Mesodermal cell (in vitro differentiated cells): ENCODE measurements at regions not wholly inside any gene's neighbourhood (a gene's known extent, or its start where the extent isn't known, plus 50 kb on each side); places are given as distances from the start of the nearest gene placed in this dataset.
A peak's percentile ranks its signal among the peaks of the same experiment; 100 is the strongest.

Experiments
- H3K27ac ChIP-seq: 2 replicates; pipeline ENCODE4 v1.7.0; 2013; ENCODE audit warnings: mild to moderate bottlenecking, low read depth, low read length, moderate library complexity; ENCODE audit not compliant: severe bottlenecking
- H3K36me3 ChIP-seq: 2 replicates; pipeline ENCODE4 v1.7.1; 2013; ENCODE audit warnings: mild to moderate bottlenecking, low read length, moderate library complexity; ENCODE audit not compliant: control insufficient read depth, insufficient read depth
- H3K4me1 ChIP-seq: one replicate; pipeline ENCODE4 v1.7.1; 2013; ENCODE audit warnings: mild to moderate bottlenecking, low read length; ENCODE audit not compliant: insufficient read depth, control insufficient read depth, poor library complexity, severe bottlenecking
- H3K4me3 ChIP-seq: 2 replicates; pipeline ENCODE4 v1.7.0; 2013; ENCODE audit warnings: low read length, control low read depth, mild to moderate bottlenecking; ENCODE audit not compliant: insufficient read depth, poor library complexity, severe bottlenecking; ENCODE audit errors: extremely low read depth
- H3K9me3 ChIP-seq: 2 replicates; pipeline ENCODE4 v1.7.1; 2013; ENCODE audit warnings: mild to moderate bottlenecking, low read length, moderate library complexity; ENCODE audit not compliant: control insufficient read depth
- WGBS, 2 experiments: methylation state at CpG; one replicate each; pipeline ENCODE4 v1.1.5; 2013; ENCODE audit warnings: missing lambda C conversion rate in 2 of 2; ENCODE audit not compliant: insufficient coverage in 2 of 2; 5-methylcytosine and 5-hydroxymethylcytosine counted together

DNA sequence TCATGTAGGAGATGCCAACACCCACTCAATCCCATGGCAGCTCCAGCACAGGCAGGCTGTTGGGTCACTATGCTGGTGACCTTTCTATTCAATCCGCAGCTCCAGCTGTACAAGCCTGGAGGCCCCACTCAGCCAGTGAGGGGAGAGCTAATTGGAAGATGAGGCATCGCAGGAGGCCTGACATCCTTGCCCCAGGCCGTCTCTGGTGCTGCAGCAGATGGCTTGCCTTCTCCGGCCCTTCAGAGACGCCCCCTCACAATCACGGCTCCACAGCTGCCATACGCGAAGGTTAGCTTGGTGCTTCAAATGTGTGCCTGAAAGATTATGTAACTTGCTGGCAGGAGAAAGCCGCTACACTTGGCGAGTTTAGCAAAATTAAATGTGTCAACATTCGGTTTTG, 104.2 kb upstream of the CLSTN2 start:
- 88% methylated on average over 9 of the region's 11 CpGs; no CpG with 5 or more reads in 1 of the 2 experiments for WGBS, 2 experiments
- Histone ChIP-seq H3K9me3 (no peaks in the 10 kb centered on the region), H3K4me1 (no peaks in the 10 kb centered on the region), H3K27ac (no peak overlapping the region), H3K4me3 (no peak overlapping the region), H3K36me3 (no peaks in the 10 kb centered on the region)

DNA sequence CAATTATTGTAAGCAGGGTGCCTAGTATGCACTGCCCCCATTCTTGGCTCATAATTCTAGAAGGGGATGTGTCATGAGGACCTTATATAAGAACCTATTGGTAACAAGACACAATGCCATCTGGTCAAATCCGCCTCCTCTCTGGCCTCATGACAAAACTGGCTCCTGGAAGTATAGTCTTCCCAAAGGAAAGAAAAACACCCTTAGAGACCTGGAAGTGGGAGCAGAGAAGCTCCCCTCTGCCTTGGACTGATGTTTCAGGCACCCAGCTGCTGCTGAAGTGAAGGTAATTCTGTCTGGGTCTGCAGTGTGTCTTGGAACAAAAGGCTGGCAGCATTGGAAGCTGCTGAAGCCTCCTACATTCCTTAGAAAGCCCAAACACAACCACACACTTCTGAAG, 107.2 kb upstream of the CLSTN2 start:
- no peak overlapping the region for H3K4me3 ChIP-seq
- H3K9me3 ChIP-seq = no peaks in the 10 kb centered on the region
- no peaks in the 10 kb centered on the region for H3K4me1 ChIP-seq
- H3K36me3 ChIP-seq = no peaks in the 10 kb centered on the region
- no peak overlapping the region for H3K27ac ChIP-seq
- WGBS, 2 experiments = no CpG with 5 or more reads among the region's 1 CpG

DNA sequence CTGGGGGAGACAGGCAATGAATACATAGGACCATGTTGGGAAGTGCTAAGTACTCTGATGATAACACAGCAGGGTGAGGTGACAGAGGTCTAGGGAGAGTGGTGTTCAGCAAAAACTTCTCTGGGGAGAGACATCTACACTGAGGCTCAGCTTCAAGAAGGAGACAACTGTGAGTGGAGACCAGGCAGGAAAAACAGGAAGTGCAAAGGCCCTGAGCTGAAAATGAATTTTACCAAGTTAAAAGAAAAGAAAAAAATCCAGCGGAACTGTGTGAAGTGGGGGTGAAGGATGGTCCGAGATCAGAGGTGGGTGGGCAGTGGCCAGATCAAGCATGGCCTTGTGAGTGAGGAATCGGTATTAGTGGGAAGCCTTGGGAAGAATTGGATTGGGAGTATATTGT, 110.1 kb upstream of the CLSTN2 start:
- Histone ChIP-seq H3K36me3 (no peaks in the 10 kb centered on the region), H3K4me1 (no peaks in the 10 kb centered on the region), H3K9me3 (no peaks in the 10 kb centered on the region), H3K27ac (no peak overlapping the region), H3K4me3 (no peak overlapping the region)
- 86 to 98% methylated on average over 3 of the region's 3 CpGs for WGBS, 2 experiments

GRCh38 chr3:139814646-139815045, 120.3 kb upstream of the CLSTN2 start:
- WGBS, 2 experiments = 88 to 94% methylated on average over 5 to 7 of the region's 7 CpGs
- no peak overlapping the region for H3K4me3 ChIP-seq
- no peaks in the 10 kb centered on the region for H3K9me3 ChIP-seq
- H3K27ac ChIP-seq = no peak overlapping the region
- H3K4me1 ChIP-seq = peaks cover 25% of the 10 kb centered on the region
- H3K36me3 ChIP-seq = no peaks in the 10 kb centered on the region

DNA sequence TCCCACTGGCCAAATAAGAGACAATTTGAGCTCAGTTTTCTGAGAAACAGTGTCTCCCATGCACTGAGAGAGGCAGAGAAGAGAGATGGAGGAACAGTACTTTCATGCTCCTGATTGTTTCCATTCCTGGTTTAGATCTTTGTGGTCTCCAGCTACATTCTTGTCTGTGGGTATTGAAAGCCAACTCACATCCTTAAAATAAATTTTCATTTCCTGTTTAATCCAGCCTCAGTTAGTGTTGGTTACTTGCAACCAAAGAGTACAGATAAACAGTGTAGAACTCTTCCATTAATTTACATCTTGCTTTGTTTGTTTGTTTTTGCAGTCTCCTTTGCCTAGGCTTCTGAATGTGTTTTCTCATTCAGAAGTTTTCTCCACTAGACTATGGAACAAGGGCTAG, 123.7 kb upstream of the CLSTN2 start:
- Histone ChIP-seq H3K4me3 (no peak overlapping the region), H3K9me3 (no peaks in the 10 kb centered on the region), H3K27ac (peak overlapping the region; percentile 19), H3K4me1 (peaks cover 25% of the 10 kb centered on the region), H3K36me3 (no peaks in the 10 kb centered on the region)

- Histone ChIP-seq H3K4me3 (no peak overlapping the region), H3K36me3 (no peaks in the 10 kb centered on the region), H3K4me1 (peaks cover 17% of the 10 kb centered on the region), H3K27ac (no peak overlapping the region), H3K9me3 (no peaks in the 10 kb centered on the region)
- 87 to 91% methylated on average over 4 of the region's 5 CpGs for WGBS, 2 experiments
Observed at GRCh38 chr3:139808201-139808600, 126.8 kb upstream of the CLSTN2 start.

DNA sequence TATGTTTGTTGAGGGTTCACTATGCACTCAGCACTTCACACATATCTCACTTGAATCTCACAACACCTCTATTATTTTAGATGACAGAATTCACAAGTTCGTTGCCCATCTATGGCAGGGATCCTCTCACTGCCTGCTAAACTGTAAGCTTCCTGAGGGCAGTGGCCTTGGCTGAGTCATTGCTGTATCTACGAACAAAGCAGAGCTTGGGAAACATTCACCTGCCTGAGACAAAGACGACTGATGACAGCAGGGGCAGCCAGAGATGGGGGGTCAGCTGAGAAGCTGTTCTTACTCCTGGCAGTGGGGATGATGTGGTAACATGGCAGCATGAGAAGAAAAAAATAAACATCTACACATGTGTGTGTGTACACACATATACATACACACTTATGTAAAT, 125.5 kb upstream of the NMNAT3 start:
- 71 to 85% methylated on average over 3 of the region's 3 CpGs for WGBS, 2 experiments
- H3K36me3 ChIP-seq = no peaks in the 10 kb centered on the region
- no peak overlapping the region for H3K27ac ChIP-seq
- H3K4me3 ChIP-seq = no peak overlapping the region
- no peaks in the 10 kb centered on the region for H3K4me1 ChIP-seq
- H3K9me3 ChIP-seq = no peaks in the 10 kb centered on the region

DNA sequence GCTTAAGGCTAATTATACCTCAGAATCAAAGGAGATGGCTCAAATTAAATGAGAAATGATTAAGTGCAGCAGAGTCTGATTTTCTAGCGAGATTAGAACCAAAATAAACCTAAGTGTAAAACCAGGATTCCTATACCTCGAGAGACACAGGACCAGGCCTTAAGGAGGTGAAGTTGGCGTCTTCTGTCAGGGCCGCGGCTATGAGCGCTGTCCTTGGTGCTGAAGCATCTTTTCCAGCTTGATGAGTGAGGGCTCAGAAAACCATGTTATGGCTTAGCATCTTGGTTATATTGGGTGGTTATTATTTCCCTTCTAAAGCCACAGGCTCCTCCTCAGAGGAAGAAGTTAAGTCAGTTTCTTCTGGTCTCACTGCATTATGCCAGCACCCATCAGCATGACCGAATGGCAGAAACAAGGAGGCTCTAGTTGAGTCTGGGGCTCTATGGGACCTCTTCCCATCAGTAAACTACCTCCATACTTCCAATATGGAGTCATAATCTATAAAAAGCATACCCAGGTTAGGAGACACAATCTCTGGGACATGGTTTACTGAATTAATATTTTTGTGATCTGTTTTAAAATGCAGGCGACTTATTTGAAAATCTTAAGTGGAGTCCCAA, 120.1 kb upstream of the NMNAT3 start:
- 34% methylated on average over 8 of the region's 8 CpGs; no CpG with 5 or more reads in 1 of the 2 experiments for WGBS, 2 experiments
- H3K4me1 ChIP-seq = no peaks in the 10 kb centered on the region
- no peak overlapping the region for H3K4me3 ChIP-seq

GRCh38 chr3:139794469-139795265, 116.9 kb upstream of the NMNAT3 start:
- 79 to 82% methylated on average over 4 to 5 of the region's 6 CpGs for WGBS, 2 experiments
- Histone ChIP-seq H3K9me3 (no peaks in the 10 kb centered on the region), H3K27ac (no peak overlapping the region)

More for the DNA sequence above, 120.1 kb upstream of the NMNAT3 start:
- Histone ChIP-seq H3K9me3 (no peaks in the 10 kb centered on the region), H3K36me3 (no peaks in the 10 kb centered on the region), H3K27ac (no peak overlapping the region)

GRCh38 chr3:139793408-139793807, 115.6 kb upstream of the NMNAT3 start:
- Histone ChIP-seq H3K36me3 (no peaks in the 10 kb centered on the region), H3K9me3 (no peaks in the 10 kb centered on the region), H3K27ac (no peak overlapping the region), H3K4me3 (no peak overlapping the region), H3K4me1 (no peaks in the 10 kb centered on the region)
- WGBS, 2 experiments = 79 to 84% methylated on average over 3 of the region's 3 CpGs

More at GRCh38 chr3:139794469-139795265, 116.9 kb upstream of the NMNAT3 start:
- Histone ChIP-seq H3K36me3 (no peaks in the 10 kb centered on the region), H3K4me3 (no peak overlapping the region), H3K4me1 (no peaks in the 10 kb centered on the region)

GRCh38 chr3:139780593-139780992, 102.8 kb upstream of the NMNAT3 start:
- H3K4me1 ChIP-seq = no peaks in the 10 kb centered on the region
- H3K36me3 ChIP-seq = no peaks in the 10 kb centered on the region
- 80% methylated on average over 1 of the region's 1 CpG; no CpG with 5 or more reads in 1 of the 2 experiments for WGBS, 2 experiments
- H3K4me3 ChIP-seq = no peak overlapping the region
- H3K27ac ChIP-seq = no peak overlapping the region
- no peaks in the 10 kb centered on the region for H3K9me3 ChIP-seq
